Esophagus muscularis mucosa (tissue), 4 donors: ENCODE measurements at regions not wholly inside any gene's neighbourhood (a gene's known extent, or its start where the extent isn't known, plus 50 kb on each side); places are given as distances from the start of the nearest gene placed in this dataset.

ENCODE experiments used
- EP300 ChIP-seq: sonication (generic); formaldehyde crosslinking; IDR thresholded peaks from one replicate; pipeline ENCODE4 v1.6.1; 2017; ENCODE audit warnings: antibody characterized with exemption
- POLR2A ChIP-seq: fragments of 450-650 bp; IDR thresholded peaks from one replicate; pipeline ENCODE4 v1.6.1; 2017; ENCODE audit warnings: antibody characterized with exemption, moderate library complexity, mild to moderate bottlenecking, low read depth
- POLR2AphosphoS5 ChIP-seq, 2 donors: sonication (generic); formaldehyde crosslinking; IDR thresholded peaks; one replicate each; pipeline ENCODE4 v1.6.1; 2017; ENCODE audit warnings: antibody characterized with exemption in 2 of 2
- TF ChIP-seq, protein P1 (sequence below), 3 experiments: fragments of 200-600 bp in 2 of 3; fragments of 450-650 bp in 1 of 3; sonication (generic) in 2 of 3; IDR thresholded peaks; one replicate each; pipeline ENCODE4 v1.5.1; 2017 to 2019; ENCODE audit warnings: antibody characterized with exemption in 3 of 3, mild to moderate bottlenecking in 2 of 3, moderate library complexity in 1 of 3

DNA sequence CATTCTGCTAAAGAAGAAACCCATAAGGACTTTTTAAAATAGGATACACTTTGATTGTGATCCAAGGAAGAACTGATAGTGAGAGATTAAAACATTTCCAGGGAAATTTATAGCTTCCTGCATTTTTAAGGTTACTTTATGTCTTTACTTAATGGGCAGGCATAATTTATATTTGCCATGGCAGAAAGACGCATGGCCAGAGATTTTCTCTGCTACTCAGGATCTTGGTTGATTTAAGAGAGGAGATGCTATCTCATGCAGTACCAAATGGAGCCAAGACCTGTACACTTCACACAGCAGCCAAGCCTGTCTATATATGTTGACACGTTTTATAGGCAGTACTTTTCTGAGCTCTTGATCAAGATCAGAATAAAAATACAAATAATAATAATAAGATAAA is 60.9 kb upstream of the NT5C1B start:
- TF ChIP-seq, protein P1, sequence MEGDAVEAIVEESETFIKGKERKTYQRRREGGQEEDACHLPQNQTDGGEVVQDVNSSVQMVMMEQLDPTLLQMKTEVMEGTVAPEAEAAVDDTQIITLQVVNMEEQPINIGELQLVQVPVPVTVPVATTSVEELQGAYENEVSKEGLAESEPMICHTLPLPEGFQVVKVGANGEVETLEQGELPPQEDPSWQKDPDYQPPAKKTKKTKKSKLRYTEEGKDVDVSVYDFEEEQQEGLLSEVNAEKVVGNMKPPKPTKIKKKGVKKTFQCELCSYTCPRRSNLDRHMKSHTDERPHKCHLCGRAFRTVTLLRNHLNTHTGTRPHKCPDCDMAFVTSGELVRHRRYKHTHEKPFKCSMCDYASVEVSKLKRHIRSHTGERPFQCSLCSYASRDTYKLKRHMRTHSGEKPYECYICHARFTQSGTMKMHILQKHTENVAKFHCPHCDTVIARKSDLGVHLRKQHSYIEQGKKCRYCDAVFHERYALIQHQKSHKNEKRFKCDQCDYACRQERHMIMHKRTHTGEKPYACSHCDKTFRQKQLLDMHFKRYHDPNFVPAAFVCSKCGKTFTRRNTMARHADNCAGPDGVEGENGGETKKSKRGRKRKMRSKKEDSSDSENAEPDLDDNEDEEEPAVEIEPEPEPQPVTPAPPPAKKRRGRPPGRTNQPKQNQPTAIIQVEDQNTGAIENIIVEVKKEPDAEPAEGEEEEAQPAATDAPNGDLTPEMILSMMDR (IDR thresholded peaks at IDR 0.05) = no peak
- no peak for TF ChIP-seq POLR2AphosphoS5 (IDR thresholded peaks at IDR 0.05)
- no peak for TF ChIP-seq EP300
- TF ChIP-seq POLR2A = no peak
